HUES48 (cell line): ENCODE measurements at regions not wholly inside any gene's neighbourhood (a gene's known extent, or its start where the extent isn't known, plus 50 kb on each side); places are given as distances from the start of the nearest gene placed in this dataset.
A peak's percentile ranks its signal among the peaks of the same experiment; 100 is the strongest.
"Not testable (repeated sequence)": the region's sequence is repeated elsewhere in the genome, so short reads cannot be mapped to it uniquely, and the experiment has no call there.

Source experiments
- H3K27ac ChIP-seq: one replicate; pipeline ENCODE4 v1.7.0; 2013; ENCODE audit warnings: low read depth, low read length, inconsistent platforms
- H3K27me3 ChIP-seq: 2 replicates; pipeline ENCODE4 v1.6.1; 2013; ENCODE audit warnings: mild to moderate bottlenecking, low read length; ENCODE audit not compliant: control insufficient read depth, insufficient read depth
- H3K36me3 ChIP-seq: 2 replicates; pipeline ENCODE4 v1.6.1; 2013; ENCODE audit warnings: low read length; ENCODE audit not compliant: control insufficient read depth, insufficient read depth
- H3K4me1 ChIP-seq: 2 replicates; pipeline ENCODE4 v1.6.1; 2013; ENCODE audit warnings: mild to moderate bottlenecking, low read length; ENCODE audit not compliant: control insufficient read depth, insufficient read depth
- H3K4me3 ChIP-seq: 2 replicates; pipeline ENCODE4 v1.5.1; 2013; ENCODE audit warnings: mild to moderate bottlenecking, low read depth, low read length
- H3K9ac ChIP-seq: 2 replicates; pipeline ENCODE4 v1.6.1; 2013; ENCODE audit warnings: mild to moderate bottlenecking, low read depth, low read length, moderate library complexity
- H3K9me3 ChIP-seq: 2 replicates; pipeline ENCODE4 v1.6.1; 2013; ENCODE audit warnings: low read length; ENCODE audit not compliant: control insufficient read depth, insufficient read depth

- Histone ChIP-seq H3K4me3 (no peak overlapping the region), H3K9ac (no peak overlapping the region), H3K36me3 (no peaks in the 10 kb centered on the region), H3K27ac (no peak overlapping the region), H3K27me3 (peaks cover 17% of the 10 kb centered on the region), H3K9me3 (no peaks in the 10 kb centered on the region; the same call in 1 of the 2 replicates), H3K4me1 (peaks cover 23% of the 10 kb centered on the region)
These were observed 142.8 kb downstream of the NECTIN1 start for GRCh38 chr11:119586181-119586580.

- H3K27ac ChIP-seq, result peak overlapping the region; percentile 62
- peak overlapping the region; percentile 61 for H3K4me3 ChIP-seq
These were observed 143.8 kb downstream of the NECTIN1 start for GRCh38 chr11:119585043-119585781.

GRCh38 chr11:119584193-119585042, 144.6 kb downstream of the NECTIN1 start:
- Histone ChIP-seq H3K4me3 (peak overlapping the region; percentile 61), H3K9ac (peak overlapping the region; percentile 49), H3K27ac (peak overlapping the region; percentile 62), H3K4me1 (peaks cover 14% of the 10 kb centered on the region), H3K27me3 (peaks cover 17% of the 10 kb centered on the region), H3K36me3 (no peaks in the 10 kb centered on the region), H3K9me3 (no peaks in the 10 kb centered on the region; the same call in 1 of the 2 replicates)

More at GRCh38 chr11:119585043-119585781, 143.8 kb downstream of the NECTIN1 start:
- Histone ChIP-seq H3K9ac (peak overlapping the region; percentile 49; the same call in 1 of the 2 replicates), H3K27me3 (peaks cover 17% of the 10 kb centered on the region), H3K4me1 (peaks cover 14% of the 10 kb centered on the region), H3K9me3 (no peaks in the 10 kb centered on the region; the same call in 1 of the 2 replicates), H3K36me3 (no peaks in the 10 kb centered on the region)

- peaks cover 17% of the 10 kb centered on the region for H3K27me3 ChIP-seq
- H3K27ac ChIP-seq, result no peak overlapping the region
- no peak overlapping the region for H3K4me3 ChIP-seq
- no peaks in the 10 kb centered on the region; the same call in 1 of the 2 replicates for H3K9me3 ChIP-seq
- no peak overlapping the region for H3K9ac ChIP-seq
- peaks cover 14% of the 10 kb centered on the region for H3K4me1 ChIP-seq
- no peaks in the 10 kb centered on the region for H3K36me3 ChIP-seq
These were observed 145.4 kb downstream of the NECTIN1 start for GRCh38 chr11:119583585-119583984.

DNA sequence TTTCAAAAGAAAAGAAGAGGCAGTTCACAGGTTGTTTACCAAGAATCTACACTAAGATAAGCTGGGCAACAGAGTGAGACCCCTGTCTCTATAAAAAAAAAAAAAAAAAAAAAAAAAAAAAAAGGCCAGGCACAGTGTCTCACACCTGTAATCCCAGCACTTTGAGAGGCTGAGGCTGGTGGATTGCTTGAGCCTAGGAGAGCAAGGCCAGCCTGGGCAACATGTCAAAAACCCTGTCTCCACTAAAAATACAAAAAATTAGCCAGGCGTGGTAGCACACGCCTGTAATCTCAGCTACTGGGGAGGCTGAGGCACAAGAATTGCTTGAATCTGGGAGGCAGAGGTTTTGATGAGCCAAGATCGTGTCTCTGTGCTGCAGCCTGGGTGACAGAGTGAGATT, 147.6 kb downstream of the NECTIN1 start:
- H3K36me3 ChIP-seq, H3K9ac ChIP-seq, H3K4me3 ChIP-seq, H3K9me3 ChIP-seq, H3K27ac ChIP-seq: not testable (repeated sequence)
- Histone ChIP-seq H3K4me1 (peaks cover 14% of the 10 kb centered on the region), H3K27me3 (peaks cover 17% of the 10 kb centered on the region)

DNA sequence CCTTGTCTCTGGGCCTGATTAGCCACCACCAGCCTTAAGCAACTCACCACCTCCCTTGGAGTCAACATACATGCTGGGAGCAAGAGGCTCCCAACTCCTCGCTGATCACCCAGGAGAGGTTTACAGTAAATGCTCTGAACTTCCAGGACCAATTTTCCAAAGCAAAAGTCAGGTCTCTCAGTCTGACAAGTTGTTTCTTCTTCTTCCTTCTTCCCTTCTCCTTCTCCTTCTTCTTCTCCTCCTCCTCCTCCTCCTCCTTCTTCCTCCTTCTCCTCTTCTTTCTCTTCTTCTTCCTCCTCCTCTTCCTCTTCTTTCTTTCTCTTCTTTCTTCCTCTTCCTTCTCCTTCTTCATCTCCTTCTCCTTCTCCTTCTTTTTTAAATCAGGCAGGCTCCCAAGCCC, 148.2 kb downstream of the NECTIN1 start:
- Histone ChIP-seq H3K27me3 (peaks cover 15% of the 10 kb centered on the region), H3K9ac (no peak overlapping the region), H3K4me3 (no peak overlapping the region), H3K27ac (no peak overlapping the region), H3K36me3 (no peaks in the 10 kb centered on the region), H3K9me3 (no peaks in the 10 kb centered on the region; the same call in 1 of the 2 replicates), H3K4me1 (peaks cover 11% of the 10 kb centered on the region)

GRCh38 chr11:119580081-119580480, 148.9 kb downstream of the NECTIN1 start:
- H3K9me3 ChIP-seq, result no peaks in the 10 kb centered on the region; the same call in 1 of the 2 replicates
- H3K27me3 ChIP-seq, result peaks cover 12% of the 10 kb centered on the region; the same call in 1 of the 2 replicates
- peaks cover 7% of the 10 kb centered on the region; the same call in 1 of the 2 replicates for H3K4me1 ChIP-seq

GRCh38 chr11:119578521-119579191, 150.3 kb downstream of the NECTIN1 start:
- H3K27me3 ChIP-seq, result 0 out of 2 replicates have a peak, but pooled peaks cover 5% of the 10 kb centered on the region
- H3K36me3 ChIP-seq, result no peaks in the 10 kb centered on the region
- H3K4me3 ChIP-seq, result no peak overlapping the region
- H3K27ac ChIP-seq, result no peak overlapping the region
- no peaks in the 10 kb centered on the region; the same call in 1 of the 2 replicates for H3K9me3 ChIP-seq
- H3K9ac ChIP-seq, result no peak overlapping the region
- no peaks in the 10 kb centered on the region for H3K4me1 ChIP-seq

More at GRCh38 chr11:119580081-119580480, 148.9 kb downstream of the NECTIN1 start:
- Histone ChIP-seq H3K4me3 (no peak overlapping the region), H3K9ac (no peak overlapping the region), H3K27ac (no peak overlapping the region), H3K36me3 (no peaks in the 10 kb centered on the region)

- H3K36me3 ChIP-seq, result no peaks in the 10 kb centered on the region
- H3K27ac ChIP-seq, result no peak overlapping the region
- 0 out of 2 replicates have a peak, but pooled peaks cover 5% of the 10 kb centered on the region for H3K27me3 ChIP-seq
- H3K4me1 ChIP-seq, result no peaks in the 10 kb centered on the region
- no peak overlapping the region for H3K4me3 ChIP-seq
- no peaks in the 10 kb centered on the region for H3K9me3 ChIP-seq
- no peak overlapping the region for H3K9ac ChIP-seq
These were observed 150.9 kb upstream of the THY1 start for GRCh38 chr11:119573858-119574257.

DNA sequence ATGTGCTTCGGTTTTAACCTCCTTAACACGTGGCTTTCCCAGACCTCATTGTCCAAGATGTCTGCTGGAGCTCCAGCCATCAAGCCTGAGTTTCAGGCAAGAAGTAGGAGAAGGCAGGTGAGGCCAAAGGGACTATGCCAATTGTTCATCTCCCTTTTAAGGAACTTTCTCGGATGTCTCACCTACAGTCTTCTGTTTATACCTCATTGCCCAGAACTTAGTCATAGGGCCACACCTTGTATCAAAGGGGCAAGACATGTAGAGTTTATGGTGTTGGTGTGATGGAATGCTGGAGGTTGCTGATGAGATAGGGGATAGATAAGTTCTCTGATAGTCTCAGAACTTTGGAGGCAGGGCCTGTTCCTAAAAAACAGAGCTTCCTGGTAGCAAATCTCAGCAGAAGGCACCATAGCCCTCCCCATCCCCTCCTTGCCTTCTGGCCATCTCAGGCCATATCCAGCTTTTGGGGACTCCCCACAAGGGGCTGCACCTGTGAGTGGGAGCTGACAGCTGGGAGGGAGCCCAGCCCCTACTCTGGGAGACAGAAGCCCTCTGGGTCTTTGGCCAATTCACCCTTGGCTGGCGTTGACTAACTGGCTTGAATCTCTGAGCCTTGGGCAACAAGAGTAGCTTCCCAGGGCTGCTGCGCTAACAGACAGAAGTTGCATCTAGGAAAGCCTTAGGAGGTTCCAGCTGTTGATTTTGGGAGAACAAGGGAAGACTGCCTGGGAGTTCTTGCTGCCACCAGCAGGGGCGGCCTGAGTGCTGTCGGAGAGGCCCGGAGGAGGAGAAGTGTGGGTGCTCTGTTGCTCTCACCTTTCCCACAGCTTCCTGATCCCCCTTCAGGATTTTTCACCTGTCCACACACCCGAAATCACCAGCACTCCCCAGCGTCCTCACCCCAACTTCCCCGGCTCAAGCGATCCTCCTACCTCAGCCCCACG, 149.8 kb upstream of the THY1 start:
- Histone ChIP-seq H3K4me1 (peaks cover 7% of the 10 kb centered on the region), H3K27ac (no peak overlapping the region), H3K9me3 (no peaks in the 10 kb centered on the region), H3K9ac (no peak overlapping the region), H3K27me3 (0 out of 2 replicates have a peak, but pooled peaks cover 5% of the 10 kb centered on the region), H3K4me3 (no peak overlapping the region), H3K36me3 (no peaks in the 10 kb centered on the region)
